A673 (cell line): ENCODE measurements at regions not wholly inside any gene's neighbourhood (a gene's known extent, or its start where the extent isn't known, plus 50 kb on each side); places are given as distances from the start of the nearest gene placed in this dataset.
A peak's percentile ranks its signal among the peaks of the same experiment; 100 is the strongest.

ENCODE experiments used
- BruUV-seq: library from RNA; stranded (reverse); fragments of 400-500 nt; replicated peaks from 2 replicates; lab custom pipeline; 2021; lab: Mats Ljungman, UMichigan
- CTCF ChIA-PET: fragments of 300-600 bp; sonication (Branson Sonifier 250); formaldehyde crosslinking; loops from one replicate; lab custom pipeline; 2022; ENCODE audit warnings: antibody characterized with exemption; lab: Charles Lee
- POLR2A ChIA-PET: fragments of 300-600 bp; sonication (Branson Sonifier 250); formaldehyde crosslinking; loops from one replicate; lab custom pipeline; 2022; ENCODE audit warnings: antibody characterized with exemption; ENCODE audit not compliant: low non-redundant PET; lab: Charles Lee
- DNase-seq: peaks from one replicate; pipeline ENCODE4 v3.0.0-alpha.2; 2015; ENCODE audit warnings: low spot score
- H3K27ac ChIP-seq: fragments of 200-600 bp; sonication (generic); 2 replicates; pipeline ENCODE4 v1.5.1; 2016; ENCODE audit warnings: mixed run types, low read depth, mild to moderate bottlenecking, mixed read lengths, antibody characterized with exemption, low read length; ENCODE audit not compliant: poor library complexity, severe bottlenecking
- H3K27me3 ChIP-seq: fragments of 200-600 bp; sonication (generic); replicated peaks from 2 replicates; pipeline ENCODE4 v1.6.1; 2017; ENCODE audit warnings: mixed run types, low read depth, mild to moderate bottlenecking, mixed read lengths, antibody characterized with exemption, low read length; ENCODE audit not compliant: insufficient read depth, poor library complexity
- H3K36me3 ChIP-seq: fragments of 200-600 bp; sonication (generic); 2 replicates; pipeline ENCODE4 v1.6.1; 2016; ENCODE audit warnings: mixed run types, mild to moderate bottlenecking, mixed read lengths, antibody characterized with exemption, low read length; ENCODE audit not compliant: insufficient read depth, poor library complexity, severe bottlenecking
- H3K4me1 ChIP-seq: fragments of 200-600 bp; sonication (generic); 2 replicates; pipeline ENCODE4 v1.6.1; 2017; ENCODE audit warnings: mixed run types, mild to moderate bottlenecking, mixed read lengths, antibody characterized with exemption, low read length; ENCODE audit not compliant: insufficient read depth, poor library complexity, severe bottlenecking
- H3K4me3 ChIP-seq: fragments of 200-600 bp; sonication (generic); 2 replicates; pipeline ENCODE4 v1.5.1; 2016; ENCODE audit warnings: low read depth, mixed run types, mild to moderate bottlenecking, mixed read lengths, low read length; ENCODE audit not compliant: poor library complexity, severe bottlenecking
- H3K9me3 ChIP-seq: fragments of 200-600 bp; sonication (generic); 2 replicates; pipeline ENCODE4 v1.6.1; 2016; ENCODE audit warnings: mixed run types, low read depth, mild to moderate bottlenecking, mixed read lengths, antibody characterized with exemption, low read length; ENCODE audit not compliant: poor library complexity, severe bottlenecking
- EZH2 ChIP-seq: fragments of 200-600 bp; sonication (generic); IDR thresholded peaks from 2 replicates; pipeline ENCODE4 v1.6.1; 2017; ENCODE audit warnings: borderline replicate concordance, low read depth, mild to moderate bottlenecking, mixed read lengths, antibody characterized with exemption, low read length; ENCODE audit not compliant: poor library complexity, severe bottlenecking
- intact Hi-C: fragments of 100-400 bp; cut with micrococcal nuclease; formaldehyde crosslinking; loops from one replicate; pipeline ENCODE4 v1.10.0; 2022; ENCODE audit not compliant: unreplicated experiment
- TF ChIP-seq, protein P1 (sequence below): fragments of 300-800, 200-600 bp; sonication (generic); conservative IDR thresholded peaks from 2 replicates; pipeline ENCODE4 v1.5.1; 2017; ENCODE audit warnings: low read depth, mild to moderate bottlenecking, antibody characterized with exemption, low read length, moderate library complexity, mixed read lengths

DNA sequence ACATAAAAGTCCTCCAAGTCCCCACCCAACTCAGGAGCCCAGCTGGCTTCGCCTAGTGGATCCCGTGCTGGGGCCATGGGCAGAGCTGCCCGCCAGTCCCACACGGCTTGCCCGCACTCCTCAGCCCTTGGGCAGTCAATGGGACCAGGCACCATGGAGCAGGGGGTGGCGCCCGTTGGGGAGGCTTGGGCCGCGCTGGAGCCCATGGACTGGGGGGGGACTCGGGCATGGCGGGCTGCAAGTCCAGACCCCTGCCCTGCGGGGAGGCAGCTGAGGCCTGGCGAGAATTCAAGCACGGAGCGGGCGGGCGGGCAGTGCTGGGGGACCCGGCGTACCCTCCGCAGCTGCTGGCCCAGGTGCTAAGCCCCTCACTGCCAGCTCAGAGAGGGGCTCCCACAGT is 249.8 kb upstream of the PLD5 start:
- Histone ChIP-seq H3K27ac (no peak overlapping the region), H3K4me3 (no peak overlapping the region), H3K9me3 (no peaks in the 10 kb centered on the region), H3K4me1 (no peaks in the 10 kb centered on the region), H3K27me3 (no peaks in the 10 kb centered on the region), H3K36me3 (no peaks in the 10 kb centered on the region)
- intact Hi-C loops = no loop called here
- BruUV-seq = no TSS peak
- DNase-seq = no peak
- TF ChIP-seq, protein P1, sequence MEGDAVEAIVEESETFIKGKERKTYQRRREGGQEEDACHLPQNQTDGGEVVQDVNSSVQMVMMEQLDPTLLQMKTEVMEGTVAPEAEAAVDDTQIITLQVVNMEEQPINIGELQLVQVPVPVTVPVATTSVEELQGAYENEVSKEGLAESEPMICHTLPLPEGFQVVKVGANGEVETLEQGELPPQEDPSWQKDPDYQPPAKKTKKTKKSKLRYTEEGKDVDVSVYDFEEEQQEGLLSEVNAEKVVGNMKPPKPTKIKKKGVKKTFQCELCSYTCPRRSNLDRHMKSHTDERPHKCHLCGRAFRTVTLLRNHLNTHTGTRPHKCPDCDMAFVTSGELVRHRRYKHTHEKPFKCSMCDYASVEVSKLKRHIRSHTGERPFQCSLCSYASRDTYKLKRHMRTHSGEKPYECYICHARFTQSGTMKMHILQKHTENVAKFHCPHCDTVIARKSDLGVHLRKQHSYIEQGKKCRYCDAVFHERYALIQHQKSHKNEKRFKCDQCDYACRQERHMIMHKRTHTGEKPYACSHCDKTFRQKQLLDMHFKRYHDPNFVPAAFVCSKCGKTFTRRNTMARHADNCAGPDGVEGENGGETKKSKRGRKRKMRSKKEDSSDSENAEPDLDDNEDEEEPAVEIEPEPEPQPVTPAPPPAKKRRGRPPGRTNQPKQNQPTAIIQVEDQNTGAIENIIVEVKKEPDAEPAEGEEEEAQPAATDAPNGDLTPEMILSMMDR = no peak
- TF ChIP-seq EZH2 = no peak
- ChIA-PET POLR2A (no interaction called here), CTCF (no interaction called here)

DNA sequence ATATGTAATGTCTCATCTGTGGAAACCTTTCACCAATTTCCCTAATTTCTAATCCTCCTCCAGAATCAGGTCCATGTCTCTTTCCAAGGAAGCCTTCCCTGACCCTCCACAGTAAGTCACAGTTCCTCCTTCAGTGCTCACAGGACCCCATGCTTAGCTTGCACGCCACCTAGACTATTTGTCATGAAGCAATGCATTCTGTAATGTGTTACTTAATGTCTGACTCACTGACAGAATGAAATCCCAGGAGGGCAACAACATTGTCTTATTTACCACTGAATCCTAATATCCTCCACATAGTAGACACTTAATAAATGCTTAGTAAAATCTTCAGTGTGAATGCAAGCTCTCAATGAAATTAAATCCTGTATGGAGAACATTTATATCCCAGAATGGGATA is 245.9 kb upstream of the PLD5 start:
- BruUV-seq = no TSS peak
- H3K4me1 ChIP-seq = no peaks in the 10 kb centered on the region
- no peaks in the 10 kb centered on the region for H3K36me3 ChIP-seq
- CTCF ChIA-PET = no interaction called here
- POLR2A ChIA-PET = no interaction called here
- intact Hi-C loops = no loop called here
- H3K27ac ChIP-seq = no peak overlapping the region
- TF ChIP-seq EZH2 = no peak
- TF ChIP-seq, protein P1 = no peak
- no peaks in the 10 kb centered on the region for H3K9me3 ChIP-seq
- no peak overlapping the region for H3K4me3 ChIP-seq
- H3K27me3 ChIP-seq = no peaks in the 10 kb centered on the region
- DNase-seq = peak; percentile 45

DNA sequence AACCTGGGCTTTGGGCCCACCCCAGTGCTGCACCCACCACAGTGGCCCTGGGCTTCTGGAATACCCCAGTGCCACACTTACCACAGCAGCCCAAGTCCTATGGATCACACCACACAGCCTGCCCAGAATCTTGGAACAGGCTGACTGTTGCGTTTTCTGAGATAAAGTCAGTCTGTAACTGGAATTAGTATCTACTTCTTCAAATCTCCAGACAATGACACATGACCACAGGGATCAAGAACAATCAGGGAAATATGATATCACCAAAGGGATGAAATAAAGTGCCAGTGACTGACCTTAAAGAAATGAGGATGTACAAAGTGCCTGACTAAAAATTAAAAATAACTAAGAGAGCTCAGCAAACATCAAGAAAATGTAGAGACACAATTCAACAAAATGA is 239.7 kb upstream of the PLD5 start:
- H3K4me3 ChIP-seq = no peak overlapping the region
- CTCF ChIA-PET = no interaction called here
- POLR2A ChIA-PET = no interaction called here
- intact Hi-C loops = no loop called here
- DNase-seq = no peak
- BruUV-seq = no TSS peak
- no peak overlapping the region for H3K27ac ChIP-seq
- no peaks in the 10 kb centered on the region for H3K9me3 ChIP-seq
- H3K4me1 ChIP-seq = no peaks in the 10 kb centered on the region
- TF ChIP-seq, protein P1 = no peak
- no peak for TF ChIP-seq EZH2
- no peaks in the 10 kb centered on the region for H3K36me3 ChIP-seq
- H3K27me3 ChIP-seq = no peaks in the 10 kb centered on the region
